HS-5 (cell line): ENCODE measurements at regions not wholly inside any gene's neighbourhood (a gene's known extent, or its start where the extent isn't known, plus 50 kb on each side); places are given as distances from the start of the nearest gene placed in this dataset.
A peak's percentile ranks its signal among the peaks of the same experiment; 100 is the strongest.

ENCODE experiments used
- DNase-seq: peaks from one replicate; pipeline ENCODE4 v3.0.0-alpha.2; 2012; ENCODE audit warnings: low read depth

DNA sequence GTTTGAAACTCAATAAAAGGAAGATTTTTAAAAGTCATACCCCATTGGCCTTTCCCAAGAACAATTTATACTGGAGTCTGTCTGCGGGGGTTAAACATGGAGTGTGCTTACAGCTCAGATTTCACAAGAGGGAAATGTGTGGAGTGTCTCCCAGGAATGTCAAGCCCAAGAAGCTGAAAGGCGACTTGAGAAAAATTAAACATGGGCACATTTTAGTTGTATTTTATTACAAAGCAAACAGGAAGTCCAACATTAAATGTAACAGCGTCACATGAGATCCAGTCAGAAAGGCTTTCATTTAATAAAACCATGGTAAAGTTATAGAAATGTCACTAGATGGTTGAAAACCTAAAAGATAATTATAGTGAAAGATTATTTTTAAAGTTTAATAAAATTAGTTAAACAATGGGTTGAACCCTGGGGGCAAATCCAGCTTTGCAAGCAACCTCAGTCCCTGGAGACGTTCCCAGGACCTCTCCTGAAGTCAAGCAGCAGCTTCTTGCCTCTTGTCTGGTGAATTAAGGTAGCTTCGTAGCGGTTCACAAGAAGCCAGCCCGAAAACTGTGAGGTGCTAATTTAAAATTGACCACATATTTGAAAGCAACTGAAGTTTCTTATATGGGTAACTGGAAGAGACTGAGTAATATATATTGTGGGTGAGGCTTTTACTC is 168.4 kb upstream of the EDNRA start:
- DNase-seq: no peak

DNA sequence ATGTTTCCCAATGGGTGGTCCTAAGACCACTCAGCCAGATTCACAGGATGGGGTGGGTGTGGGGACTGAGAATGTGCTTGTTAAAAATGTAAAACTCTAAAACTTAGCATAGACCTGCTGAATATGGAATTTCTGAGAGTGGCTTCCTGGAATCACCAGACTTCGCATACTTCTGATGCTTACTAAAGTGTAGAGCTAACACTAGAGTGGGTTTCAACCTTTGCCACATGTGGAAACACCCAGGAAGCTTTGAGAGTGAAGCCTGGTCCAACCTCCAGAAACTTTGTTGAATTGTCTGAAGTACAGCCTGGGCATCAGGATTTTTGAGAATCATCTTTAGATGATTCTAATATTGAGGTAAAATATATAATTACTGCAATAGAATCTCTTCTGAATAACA is 167.8 kb upstream of the EDNRA start:
- DNase-seq: no peak

DNA sequence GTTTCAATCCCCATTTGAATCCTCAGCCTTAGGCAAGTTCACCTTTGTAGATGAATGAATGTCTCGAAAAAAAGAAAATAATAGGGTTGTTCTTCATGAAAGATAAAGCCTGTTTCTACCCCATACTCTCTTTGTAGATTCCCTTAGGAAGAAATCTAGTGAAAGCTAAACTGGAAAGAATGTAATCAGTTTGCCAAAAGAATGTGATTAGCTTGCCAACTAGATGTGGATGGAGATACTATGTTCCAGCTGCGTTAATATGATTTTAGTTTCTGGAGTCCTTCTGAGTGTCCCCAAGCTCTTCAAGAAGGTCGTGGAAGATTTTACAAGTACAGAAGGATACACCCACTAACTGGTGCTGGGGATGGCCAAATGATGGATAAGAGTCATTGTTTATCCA is 162.3 kb upstream of the EDNRA start:
- no peak for DNase-seq

DNA sequence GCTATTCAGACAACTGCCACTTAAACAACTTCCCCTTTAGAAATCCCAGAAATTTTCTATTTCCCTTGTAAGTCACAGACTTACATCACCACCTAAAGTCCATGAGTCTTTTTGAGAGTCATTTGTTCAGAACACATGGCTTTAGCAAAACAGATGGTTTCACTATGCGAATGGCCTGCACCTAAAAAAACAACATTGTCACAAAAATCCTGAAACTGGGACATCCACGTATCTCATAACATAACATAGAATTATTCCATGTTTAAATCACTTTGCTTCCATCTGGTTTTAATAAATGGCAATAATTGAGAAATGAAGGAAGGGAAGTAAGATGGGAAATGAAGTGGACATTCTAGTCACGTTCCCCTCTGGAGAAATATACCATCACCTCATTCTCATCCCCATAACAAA is 155.3 kb upstream of the EDNRA start:
- DNase-seq: peak; percentile 49

DNA sequence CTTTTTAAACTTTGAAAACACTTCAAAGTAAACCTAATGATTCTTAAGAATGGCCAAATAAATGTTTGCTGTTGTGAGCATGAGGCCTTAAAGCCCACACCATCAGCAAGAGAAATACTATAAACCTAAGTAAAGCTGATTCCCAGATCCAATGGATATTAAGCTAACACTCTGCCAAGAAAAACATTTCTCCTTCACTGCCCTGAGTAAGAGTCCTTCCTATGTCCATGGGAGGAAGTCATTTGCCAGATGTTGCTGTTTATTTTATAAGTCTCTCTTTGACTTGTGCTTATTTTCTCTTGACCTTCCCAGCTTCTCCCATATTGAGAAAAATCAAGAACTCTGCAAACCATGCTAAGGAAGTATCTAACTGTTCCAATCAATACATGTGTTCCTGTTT is 154.3 kb upstream of the EDNRA start:
- no peak for DNase-seq

DNA sequence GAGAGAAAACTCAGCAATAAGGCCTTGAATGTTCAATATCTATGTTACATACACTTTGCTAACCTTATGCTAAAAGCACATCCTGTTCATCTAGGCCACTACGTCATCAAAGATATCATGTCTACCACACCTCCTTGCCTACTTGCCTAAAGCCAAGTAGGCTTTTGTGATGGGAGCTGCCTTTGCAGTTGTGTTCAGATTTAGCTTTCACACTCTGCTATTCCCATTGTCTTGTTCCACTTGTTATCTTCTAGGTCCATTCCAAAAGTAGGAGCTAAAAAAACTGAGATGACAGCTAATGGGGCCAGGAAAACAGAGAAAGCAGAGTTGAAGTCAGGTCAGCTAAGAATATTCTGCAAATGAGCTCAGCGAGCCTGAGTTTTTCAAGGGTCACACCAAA is 153.6 kb upstream of the EDNRA start:
- no peak for DNase-seq

DNA sequence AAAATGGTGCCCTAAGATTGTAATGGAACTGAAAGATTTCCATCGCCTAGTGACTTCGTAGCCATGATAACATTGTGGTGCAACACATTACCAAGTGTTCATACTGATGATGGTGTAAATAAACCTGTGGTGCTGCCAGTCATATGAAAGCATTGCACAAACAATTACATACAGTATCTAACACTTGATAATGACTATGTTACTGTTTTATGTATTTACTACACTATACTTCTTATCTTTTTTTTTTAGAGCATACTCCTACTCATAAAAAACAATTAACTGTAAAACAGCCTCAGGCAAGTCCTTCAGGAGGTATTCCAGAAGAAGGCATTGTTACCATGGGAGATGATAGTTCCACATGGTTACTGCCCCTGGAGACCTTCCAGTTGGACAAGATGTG is 152.7 kb upstream of the EDNRA start:
- DNase-seq: no peak

DNA sequence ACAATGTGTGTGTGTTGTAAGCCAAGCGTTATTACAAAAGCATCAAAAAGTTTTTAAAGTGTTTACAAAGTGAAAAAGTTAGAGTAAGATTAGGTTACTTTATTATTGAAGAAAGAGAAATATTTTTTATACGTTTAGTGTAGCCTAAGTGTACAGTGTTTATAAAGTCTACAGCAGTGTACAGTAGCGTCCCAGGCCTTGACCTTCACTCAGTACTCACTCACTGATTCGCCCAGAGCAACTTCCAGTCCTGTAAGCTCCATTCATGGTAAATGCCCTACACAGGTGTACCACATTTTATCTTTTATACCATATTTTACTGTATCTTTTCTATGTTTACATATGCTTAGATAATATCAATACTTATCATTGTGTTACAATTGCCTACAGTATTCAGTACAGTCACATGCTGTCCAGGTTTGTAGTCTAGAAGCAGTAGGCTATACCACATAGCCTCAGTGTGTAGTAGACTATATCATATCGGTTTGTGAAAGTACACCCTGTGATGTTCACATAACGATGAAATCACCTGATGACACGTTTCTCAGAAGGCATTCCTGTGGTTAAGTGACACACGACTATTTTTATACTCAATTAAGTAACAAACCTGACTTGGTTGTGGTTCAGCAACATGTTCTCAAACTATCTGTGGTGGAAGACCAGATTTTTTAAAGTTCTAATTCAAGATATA is 152.0 kb upstream of the EDNRA start:
- DNase-seq: no peak

DNA sequence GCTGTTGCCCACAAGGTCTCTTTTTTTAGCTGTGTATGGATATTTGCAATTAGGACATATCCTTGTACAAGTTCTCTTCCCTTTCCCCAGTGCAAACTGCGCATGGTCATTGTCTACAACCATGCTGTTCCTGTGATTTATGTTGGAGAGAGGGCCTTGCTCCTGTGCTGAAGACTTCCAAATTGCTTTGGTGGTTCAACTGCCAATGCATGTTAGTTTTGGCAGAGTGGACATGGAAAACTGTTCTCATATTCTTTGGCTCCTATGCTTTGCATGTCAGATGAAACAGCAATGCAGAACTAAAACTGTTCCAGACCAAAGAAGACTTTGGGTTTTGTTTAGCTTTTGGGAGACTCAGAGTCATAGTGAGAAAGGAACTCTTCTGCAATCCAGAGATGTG is 148.8 kb upstream of the EDNRA start:
- DNase-seq: no peak

DNA sequence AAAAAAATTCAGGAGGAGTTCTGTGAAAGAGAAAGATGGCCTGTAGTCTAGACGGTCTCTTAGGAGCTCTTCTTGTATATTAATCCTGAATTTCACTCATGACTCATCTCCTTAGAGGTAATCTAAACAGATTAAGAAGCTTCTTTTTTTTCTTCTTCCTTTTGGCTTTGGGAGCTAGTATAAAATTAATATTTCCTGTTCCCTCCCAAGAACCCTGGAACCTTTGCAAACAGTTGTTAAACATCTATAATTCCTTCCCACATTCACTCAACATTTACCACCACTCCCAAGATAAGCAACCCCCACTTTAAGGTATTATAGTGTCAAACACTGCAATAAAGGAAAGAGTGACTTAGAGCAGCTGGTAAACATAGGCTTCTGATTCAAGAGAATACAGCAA is 146.4 kb upstream of the EDNRA start:
- no peak for DNase-seq

DNA sequence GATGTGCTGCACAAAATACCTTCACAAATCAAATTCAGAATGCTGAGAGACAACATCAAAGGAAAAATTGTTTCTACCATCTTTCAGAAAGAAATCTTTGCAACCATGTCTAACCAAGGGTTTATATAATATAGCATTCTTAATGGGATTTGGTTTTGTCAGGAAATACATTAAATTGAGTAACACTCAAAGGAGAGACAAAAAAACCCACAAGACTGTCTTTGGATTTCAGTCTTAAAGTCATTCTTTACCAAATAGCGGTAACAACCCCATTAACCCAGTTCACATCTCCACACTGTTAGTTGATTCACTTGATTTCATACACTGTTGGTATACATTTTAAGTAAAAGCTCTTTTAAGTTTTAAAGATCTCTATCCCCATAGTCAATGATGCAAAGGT is 145.7 kb upstream of the EDNRA start:
- DNase-seq: no peak

DNA sequence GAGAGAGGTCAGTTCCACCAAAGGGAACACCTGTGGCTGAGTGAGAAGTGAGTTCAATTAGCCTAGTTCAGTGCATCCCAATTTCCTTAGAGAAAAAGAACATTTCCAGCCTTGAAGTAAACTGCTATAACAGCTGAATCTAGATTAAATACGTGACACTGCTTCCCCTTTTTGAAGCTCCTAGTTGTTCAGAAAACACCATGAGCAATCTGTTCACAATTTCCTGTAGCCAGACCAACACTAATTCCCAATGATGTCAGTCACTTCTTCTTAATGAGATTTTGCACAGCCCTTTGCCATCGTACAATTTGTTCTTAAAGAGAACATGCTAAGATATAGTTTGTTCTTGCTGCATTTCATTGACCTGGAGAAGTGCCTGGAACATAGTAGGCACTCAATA is 144.6 kb upstream of the EDNRA start:
- no peak for DNase-seq

DNA sequence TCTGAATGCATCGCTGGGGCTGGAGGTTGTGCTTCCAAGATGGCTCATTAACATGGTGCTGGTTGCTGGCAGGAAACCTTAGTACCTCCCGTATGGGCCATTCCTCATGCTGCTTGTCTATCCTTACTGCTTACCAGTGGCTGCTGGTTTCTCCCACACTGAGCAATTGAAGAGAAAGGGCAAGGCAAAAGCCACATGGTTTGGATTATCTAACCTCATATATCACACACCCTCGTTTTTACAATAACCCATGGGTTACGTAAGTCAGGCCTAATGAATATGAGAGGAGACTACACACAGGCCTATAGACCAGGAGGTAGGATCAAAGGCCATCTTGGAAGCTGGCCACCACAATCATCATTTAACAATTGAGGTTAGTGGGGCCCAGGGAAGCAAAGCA is 141.8 kb upstream of the EDNRA start:
- DNase-seq: no peak

DNA sequence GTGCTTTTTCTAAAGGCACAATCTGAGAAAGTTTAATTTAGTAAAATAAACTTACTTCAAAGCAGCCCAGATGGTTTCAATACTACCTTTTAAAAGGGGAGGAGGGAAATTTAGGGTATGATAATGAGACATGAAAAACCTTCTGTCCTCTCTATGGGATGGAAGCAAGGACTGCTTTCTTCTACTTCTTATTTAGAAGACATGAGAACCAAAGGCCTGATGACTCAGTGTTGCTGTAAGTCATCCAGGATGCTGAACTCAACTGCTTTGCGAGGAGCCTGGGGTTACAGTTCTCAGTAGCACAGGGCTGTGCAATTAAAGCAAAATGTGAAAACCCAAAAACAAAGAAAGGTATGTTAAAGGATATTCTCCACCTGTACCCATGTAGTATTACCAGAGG is 140.8 kb upstream of the EDNRA start:
- no peak for DNase-seq

DNA sequence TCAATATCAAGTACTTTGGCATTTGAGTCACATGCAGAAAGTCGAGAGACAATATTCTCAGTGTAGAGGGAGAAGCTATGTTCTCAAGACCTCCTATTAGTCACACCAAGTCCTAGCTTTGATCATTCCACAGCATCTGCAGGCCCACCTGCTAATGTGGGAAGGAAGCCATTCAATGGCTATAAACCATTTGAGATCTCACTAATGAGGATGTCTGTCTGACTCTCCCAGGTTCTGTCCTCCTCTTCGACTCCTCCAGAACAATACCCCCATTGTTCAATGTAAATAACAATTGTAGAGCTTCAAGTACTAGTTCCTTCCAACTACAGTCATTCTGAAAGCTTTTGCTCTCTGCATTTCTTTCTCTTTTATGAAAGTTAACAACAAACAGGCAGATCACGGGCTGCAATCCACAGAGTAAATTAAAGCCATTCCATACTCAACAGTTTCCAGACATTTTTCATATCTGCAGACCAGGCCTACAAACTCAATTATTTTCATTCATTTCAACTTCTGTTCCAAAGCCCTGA is 140.2 kb upstream of the EDNRA start:
- no peak for DNase-seq

DNA sequence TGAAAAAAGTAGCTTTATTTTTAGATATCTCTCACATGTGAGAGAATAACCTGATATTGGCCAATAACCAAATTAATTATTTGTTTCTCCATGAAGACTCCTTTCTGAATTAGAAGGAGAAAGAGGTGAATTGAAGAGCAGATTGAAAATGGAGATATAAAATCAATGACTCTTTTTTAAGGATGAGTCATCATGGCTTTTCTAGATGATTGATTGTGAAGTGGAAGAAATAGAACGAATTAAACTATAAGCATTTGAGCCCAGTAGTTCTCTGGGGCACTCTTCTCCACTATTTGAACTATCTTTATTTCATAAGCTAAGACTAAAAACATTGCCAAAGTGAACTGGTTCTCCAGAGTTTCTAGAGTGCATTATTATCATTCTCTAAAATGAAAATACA is 137.2 kb upstream of the EDNRA start:
- no peak for DNase-seq

DNA sequence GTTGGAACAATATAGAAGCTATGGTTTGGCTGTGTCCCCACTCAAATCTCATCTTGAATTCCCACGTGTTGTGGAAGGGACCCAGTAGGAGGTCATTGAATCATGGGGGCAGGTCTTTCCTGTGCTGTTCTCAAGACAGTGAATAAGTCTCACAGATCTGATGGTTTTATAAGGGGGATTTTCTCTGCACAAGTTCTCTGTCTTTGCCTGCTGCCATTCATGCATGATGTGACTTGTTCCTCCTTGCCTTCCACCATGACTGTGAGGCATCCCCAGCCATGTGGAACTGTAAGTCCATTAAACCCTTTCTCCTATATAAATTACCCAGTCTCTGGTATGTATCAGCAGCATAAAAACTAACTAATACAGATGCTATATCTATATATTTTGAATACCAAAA is 135.2 kb upstream of the EDNRA start:
- DNase-seq: no peak

DNA sequence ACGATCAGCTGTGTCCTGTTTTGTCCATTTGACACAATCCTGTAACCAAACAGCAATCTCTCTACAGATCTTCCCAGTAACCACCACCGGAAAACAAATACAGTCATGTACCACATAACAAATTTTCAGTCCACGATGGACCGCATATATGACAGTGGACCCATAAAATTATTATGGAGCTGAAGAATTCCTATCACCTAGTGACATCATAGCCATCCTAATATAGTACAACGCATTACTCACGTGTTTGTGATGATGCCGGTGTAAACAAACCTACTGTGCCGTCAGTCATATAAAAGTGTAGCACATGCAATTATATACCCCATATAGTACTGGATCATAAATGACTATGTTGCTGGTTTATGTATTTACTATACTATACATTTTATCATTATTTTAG is 133.7 kb upstream of the EDNRA start:
- no peak for DNase-seq

DNA sequence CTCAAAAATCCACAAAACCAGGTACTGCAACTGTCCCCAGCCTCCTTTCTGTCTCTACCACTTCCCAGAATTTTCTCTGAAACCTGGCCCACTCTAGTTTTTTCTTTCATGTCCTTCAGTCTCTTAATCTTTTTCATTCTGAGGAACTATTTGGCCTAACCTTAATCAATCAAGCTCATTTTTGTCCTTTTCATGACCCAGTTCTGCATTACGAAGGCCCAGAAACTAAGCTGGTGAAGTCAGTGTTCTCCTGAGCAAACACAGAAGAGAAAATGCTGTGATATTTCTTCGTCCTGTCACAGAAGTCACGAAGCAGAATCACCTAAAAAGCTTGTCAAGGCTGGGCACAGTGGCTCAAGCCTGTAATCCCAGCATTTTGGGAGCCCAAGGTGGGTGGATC is 131.7 kb upstream of the EDNRA start:
- no peak for DNase-seq

DNA sequence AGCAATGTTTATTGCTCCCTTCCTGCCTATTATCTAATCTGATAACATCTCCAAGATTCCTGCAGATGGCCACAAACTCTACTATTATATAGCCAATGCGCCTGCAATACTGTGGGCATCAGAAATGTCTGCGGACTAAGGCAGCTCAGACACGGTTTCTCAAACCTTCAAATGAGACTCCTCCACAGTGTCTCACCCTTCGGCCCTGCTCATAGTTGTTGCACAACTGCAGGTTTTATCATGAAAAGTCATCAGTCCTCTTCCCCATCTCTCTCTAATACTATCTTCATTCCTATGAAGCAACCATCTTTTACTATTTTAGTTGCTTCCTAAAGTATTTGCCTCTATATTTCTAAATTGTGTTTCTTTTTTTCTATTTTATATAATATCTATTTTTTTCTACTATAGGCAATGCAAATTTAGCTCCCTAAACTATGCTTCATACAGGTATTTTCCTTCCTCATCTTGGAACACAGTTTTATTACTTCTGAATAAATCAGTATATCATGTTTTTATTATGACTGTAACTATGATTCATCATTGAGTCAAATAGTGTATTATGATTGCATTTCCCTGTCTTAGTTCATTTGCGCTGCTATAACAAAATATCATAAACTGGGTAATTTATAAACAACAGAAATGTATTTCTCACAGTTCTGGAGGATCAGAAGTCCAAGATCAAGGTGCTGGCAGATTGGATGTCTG is 129.7 kb upstream of the EDNRA start:
- DNase-seq: no peak

DNA sequence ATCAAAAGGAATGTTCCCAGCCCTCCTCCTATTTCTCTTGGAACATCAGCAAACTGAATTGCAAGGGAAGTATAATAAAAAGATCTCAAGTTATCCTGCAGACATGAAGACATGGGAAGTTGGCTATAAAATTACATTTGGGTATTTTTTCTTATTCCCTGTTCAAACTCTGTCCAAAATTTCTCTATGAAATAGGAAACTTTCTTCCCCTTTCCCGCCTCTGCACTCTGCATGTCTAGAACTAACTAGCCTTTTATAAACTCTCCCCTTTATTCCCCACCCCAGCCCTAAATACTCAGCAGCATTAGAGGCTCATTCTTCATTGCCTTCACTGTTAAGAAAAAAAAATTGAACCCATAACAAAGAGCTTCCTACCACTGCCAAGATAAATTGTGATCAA is 126.7 kb upstream of the EDNRA start:
- DNase-seq: no peak

DNA sequence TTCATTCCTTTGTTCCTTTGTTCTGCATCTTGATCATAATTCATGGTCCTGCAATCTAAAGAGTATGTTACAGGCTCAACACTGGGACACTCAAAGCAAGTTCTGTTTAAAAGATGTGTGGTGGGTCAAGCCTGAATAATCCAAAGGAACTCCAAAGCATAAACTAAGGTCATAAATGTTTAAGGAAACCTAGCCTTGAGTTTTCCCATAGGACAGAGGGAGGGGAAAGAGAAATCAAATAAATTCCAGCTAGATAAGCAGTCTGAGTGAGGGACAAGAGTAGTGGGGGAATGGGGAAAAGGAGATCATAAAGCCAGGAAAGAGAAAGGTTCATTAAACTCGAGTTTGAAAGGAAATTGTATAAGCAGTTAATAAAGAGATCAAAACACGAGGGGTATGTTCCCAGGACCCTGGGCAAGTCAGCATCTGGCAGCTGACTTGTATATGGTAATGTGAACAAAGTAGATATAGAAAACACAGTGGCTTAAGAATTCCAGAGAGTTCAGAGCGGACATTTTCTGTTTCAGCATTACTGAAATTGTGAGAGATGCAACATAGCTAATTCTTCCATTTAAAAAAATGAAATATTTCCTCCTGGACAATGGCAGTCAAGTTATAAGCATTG is 125.8 kb upstream of the EDNRA start:
- DNase-seq: no peak

DNA sequence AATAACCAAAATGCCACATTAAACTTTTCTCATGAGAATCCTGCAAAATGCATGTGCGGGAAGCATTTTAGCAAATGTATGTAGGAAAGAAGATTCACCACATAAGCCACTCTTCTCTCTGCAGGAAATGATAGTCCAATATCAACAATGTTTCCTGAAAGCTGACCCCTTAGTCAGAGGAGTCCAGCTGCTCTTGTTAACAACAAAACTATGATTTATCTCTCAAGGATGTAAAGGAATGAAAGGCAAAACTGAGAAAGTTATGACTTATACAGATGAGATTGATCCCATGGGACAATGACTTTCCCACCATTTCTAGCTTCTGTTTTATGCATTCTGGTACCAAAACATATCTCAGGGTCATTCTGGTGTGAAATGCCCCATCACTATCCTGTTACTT is 125.0 kb upstream of the EDNRA start:
- peak; percentile 80 for DNase-seq
